Fibroblast of lung (primary cell): ENCODE measurements at regions not wholly inside any gene's neighbourhood (a gene's known extent, or its start where the extent isn't known, plus 50 kb on each side); places are given as distances from the start of the nearest gene placed in this dataset.

Source experiments
- DNase-seq, 2 donors: peaks; one replicate each; pipeline versions ENCODE4 v3.0.0 to v3.0.0-alpha.2; 2010; ENCODE audit warnings: low read depth in 2 of 2
- H2AFZ ChIP-seq: 2 replicates; pipeline ENCODE4 v1.5.1; 2012; ENCODE audit warnings: low read length, control low read depth, inconsistent platforms
- H3K27ac ChIP-seq: 2 replicates; pipeline ENCODE4 v1.5.1; 2011; ENCODE audit warnings: low read length, control low read depth; ENCODE audit not compliant: insufficient read depth
- H3K27me3 ChIP-seq: 2 replicates; pipeline ENCODE4 v1.5.1; 2011; ENCODE audit warnings: mild to moderate bottlenecking, low read length; ENCODE audit not compliant: control insufficient read depth, insufficient read depth
- H3K36me3 ChIP-seq: 2 replicates; pipeline ENCODE4 v1.5.1; 2011; ENCODE audit warnings: low read length; ENCODE audit not compliant: control insufficient read depth, insufficient read depth
- H3K4me1 ChIP-seq: 2 replicates; pipeline ENCODE4 v1.5.1; 2011; ENCODE audit warnings: low read length; ENCODE audit not compliant: control insufficient read depth, insufficient read depth; ENCODE audit errors: extremely low read depth
- H3K4me2 ChIP-seq: 2 replicates; pipeline ENCODE4 v1.5.1; 2011; ENCODE audit warnings: low read length, control low read depth; ENCODE audit not compliant: insufficient read depth; ENCODE audit errors: extremely low read depth
- H3K4me3 ChIP-seq, 4 experiments: fragments of 200-600 bp in 1 of 4; sonication (generic) in 1 of 4; replicated peaks in 1 of 4; 2 replicates each; pipeline ENCODE4 v1.5.1; 2011 to 2016; ENCODE audit warnings: low read length in 4 of 4, low read depth in 3 of 4, mild to moderate bottlenecking in 3 of 4, control low read depth in 2 of 4, inconsistent platforms in 1 of 4, mixed read lengths in 1 of 4; ENCODE audit not compliant: insufficient read depth in 1 of 4; ENCODE audit errors: control extremely low read depth in 1 of 4
- H3K79me2 ChIP-seq: 2 replicates; pipeline ENCODE4 v1.5.1; 2012; ENCODE audit warnings: mild to moderate bottlenecking, low read length, inconsistent platforms; ENCODE audit not compliant: control insufficient read depth, insufficient read depth
- H3K9ac ChIP-seq: 2 replicates; pipeline ENCODE4 v1.5.1; 2011; ENCODE audit warnings: mild to moderate bottlenecking, low read length, control low read depth; ENCODE audit not compliant: insufficient read depth
- H3K9me3 ChIP-seq: 2 replicates; pipeline ENCODE4 v1.5.1; 2012; ENCODE audit warnings: low read depth, low read length; ENCODE audit not compliant: control insufficient read depth, insufficient read depth
- H4K20me1 ChIP-seq: 2 replicates; pipeline ENCODE4 v1.5.1; 2011; ENCODE audit warnings: low read length; ENCODE audit not compliant: control insufficient read depth, insufficient read depth; ENCODE audit errors: extremely low read depth
- EZH2 ChIP-seq: IDR thresholded peaks from 2 replicates; pipeline ENCODE4 v1.5.1; 2012; ENCODE audit warnings: low read length, control low read depth, mild to moderate bottlenecking; ENCODE audit errors: missing control alignments
- TF ChIP-seq, protein P1 (sequence below), 2 donors: IDR thresholded peaks in 1 of 2; conservative IDR thresholded peaks in 1 of 2; 1 replicate in 1 of 2; 2 replicates in 1 of 2; pipeline ENCODE4 v1.5.1; 2011 to 2012; ENCODE audit warnings: low read length in 2 of 2, control low read depth in 1 of 2, inconsistent platforms in 1 of 2, low read depth in 1 of 2, mild to moderate bottlenecking in 1 of 2

GRCh38 chr3:187795207-187795960, 50.1 kb upstream of the BCL6 start:
- Histone ChIP-seq H3K27me3 (peaks cover 2% of the 10 kb centered on the region), H2AFZ (no peak overlapping the region), H3K9ac (no peak overlapping the region), H4K20me1 (no peaks in the 10 kb centered on the region), H3K4me3 (no peak overlapping the region), H3K36me3 (no peaks in the 10 kb centered on the region), H3K79me2 (no peaks in the 10 kb centered on the region), H3K4me2 (no peak overlapping the region), H3K27ac (no peak overlapping the region), H3K9me3 (no peaks in the 10 kb centered on the region), H3K4me1 (no peaks in the 10 kb centered on the region)
- DNase-seq: no peak
- TF ChIP-seq, protein P1, sequence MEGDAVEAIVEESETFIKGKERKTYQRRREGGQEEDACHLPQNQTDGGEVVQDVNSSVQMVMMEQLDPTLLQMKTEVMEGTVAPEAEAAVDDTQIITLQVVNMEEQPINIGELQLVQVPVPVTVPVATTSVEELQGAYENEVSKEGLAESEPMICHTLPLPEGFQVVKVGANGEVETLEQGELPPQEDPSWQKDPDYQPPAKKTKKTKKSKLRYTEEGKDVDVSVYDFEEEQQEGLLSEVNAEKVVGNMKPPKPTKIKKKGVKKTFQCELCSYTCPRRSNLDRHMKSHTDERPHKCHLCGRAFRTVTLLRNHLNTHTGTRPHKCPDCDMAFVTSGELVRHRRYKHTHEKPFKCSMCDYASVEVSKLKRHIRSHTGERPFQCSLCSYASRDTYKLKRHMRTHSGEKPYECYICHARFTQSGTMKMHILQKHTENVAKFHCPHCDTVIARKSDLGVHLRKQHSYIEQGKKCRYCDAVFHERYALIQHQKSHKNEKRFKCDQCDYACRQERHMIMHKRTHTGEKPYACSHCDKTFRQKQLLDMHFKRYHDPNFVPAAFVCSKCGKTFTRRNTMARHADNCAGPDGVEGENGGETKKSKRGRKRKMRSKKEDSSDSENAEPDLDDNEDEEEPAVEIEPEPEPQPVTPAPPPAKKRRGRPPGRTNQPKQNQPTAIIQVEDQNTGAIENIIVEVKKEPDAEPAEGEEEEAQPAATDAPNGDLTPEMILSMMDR (conservative IDR thresholded peaks at IDR 0.05 in 1 of 2, IDR thresholded peaks at IDR 0.05 in 1 of 2; ENCODE audit: low read depth in 1 of 2, low read length in 2 of 2): no peak
- TF ChIP-seq EZH2: no peak

DNA sequence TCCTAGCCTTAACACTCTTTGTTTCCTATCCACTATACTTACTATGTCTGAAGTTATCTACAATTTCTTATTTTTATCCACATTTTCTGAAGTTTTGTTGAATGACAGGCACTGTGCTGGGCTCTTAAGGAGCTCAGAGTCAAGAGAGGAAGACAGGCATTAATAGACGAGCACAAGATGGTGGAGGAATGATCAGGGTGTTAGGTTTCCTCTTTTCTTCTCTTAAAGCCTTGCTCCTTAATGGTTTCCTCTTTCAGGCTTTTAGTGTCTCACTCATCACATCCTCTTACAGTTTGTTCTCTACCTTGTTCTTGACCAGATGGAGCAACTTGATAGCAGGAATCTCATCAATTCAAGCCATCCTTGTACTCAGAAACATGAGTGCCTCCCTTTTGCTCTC, 52.9 kb upstream of the BCL6 start:
- Histone ChIP-seq H3K79me2 (no peaks in the 10 kb centered on the region), H3K4me2 (no peak overlapping the region), H4K20me1 (no peaks in the 10 kb centered on the region), H2AFZ (no peak overlapping the region), H3K4me3 (no peak overlapping the region), H3K9me3 (no peaks in the 10 kb centered on the region), H3K27ac (no peak overlapping the region), H3K4me1 (no peaks in the 10 kb centered on the region), H3K27me3 (peaks cover 2% of the 10 kb centered on the region), H3K36me3 (no peaks in the 10 kb centered on the region), H3K9ac (no peak overlapping the region)
- DNase-seq: no peak
- TF ChIP-seq, protein P1 (conservative IDR thresholded peaks at IDR 0.05 in 1 of 2, IDR thresholded peaks at IDR 0.05 in 1 of 2; ENCODE audit: low read depth in 1 of 2, low read length in 2 of 2): no peak
- no peak for TF ChIP-seq EZH2

DNA sequence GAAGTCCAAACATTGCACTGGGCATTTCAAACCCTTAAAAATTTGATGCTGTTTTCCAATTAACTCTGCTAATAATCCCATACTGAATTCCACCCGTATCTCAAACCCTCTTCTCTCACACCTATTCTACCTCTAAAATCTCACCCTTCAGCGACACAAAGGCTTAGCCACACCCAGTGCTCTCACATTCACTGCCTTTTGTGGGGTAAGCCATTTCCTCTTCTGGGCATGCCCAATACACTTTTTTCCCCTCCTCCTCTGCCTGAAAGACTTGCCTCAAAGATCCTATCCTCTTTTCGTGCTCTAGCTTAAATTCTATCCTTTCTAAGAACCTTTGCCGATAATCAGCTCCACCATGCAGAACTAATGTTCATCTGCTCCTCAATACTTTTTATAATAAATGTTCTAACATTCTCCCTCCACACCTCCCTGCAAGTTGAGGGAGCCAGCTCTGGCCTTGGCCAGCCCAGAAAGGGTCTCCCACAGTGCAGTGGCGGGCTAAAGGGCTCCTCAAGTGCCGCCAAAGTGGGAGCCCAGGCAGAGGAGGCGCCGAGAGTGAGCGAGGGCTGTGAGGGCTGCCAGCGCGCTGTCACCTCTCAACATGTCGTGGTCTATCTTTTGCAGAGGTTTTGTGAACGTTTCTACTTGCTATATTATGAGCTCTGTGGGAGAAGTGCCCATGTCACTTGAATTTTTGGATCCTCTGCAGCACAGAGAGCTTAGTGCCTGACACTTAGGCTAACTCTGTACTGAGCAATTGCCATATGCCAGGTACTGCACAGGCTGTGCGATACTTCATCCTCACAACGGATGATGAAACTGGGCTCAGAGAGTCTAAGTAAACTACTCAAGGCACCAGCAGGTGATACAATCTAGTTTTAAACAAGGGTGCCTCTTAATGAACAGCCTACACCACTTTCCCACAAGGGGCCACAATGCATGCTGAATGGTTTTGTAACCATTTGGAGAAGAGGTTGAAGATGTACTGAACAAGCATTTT, 53.6 kb upstream of the BCL6 start:
- Histone ChIP-seq H4K20me1 (no peaks in the 10 kb centered on the region), H2AFZ (no peak overlapping the region), H3K27me3 (peaks cover 2% of the 10 kb centered on the region), H3K27ac (no peak overlapping the region), H3K4me1 (no peaks in the 10 kb centered on the region), H3K4me2 (no peak overlapping the region), H3K36me3 (no peaks in the 10 kb centered on the region), H3K79me2 (no peaks in the 10 kb centered on the region), H3K9me3 (no peaks in the 10 kb centered on the region), H3K9ac (no peak overlapping the region), H3K4me3 (no peak overlapping the region)
- DNase-seq: no peak
- no peak for TF ChIP-seq EZH2
- TF ChIP-seq, protein P1 (conservative IDR thresholded peaks at IDR 0.05 in 1 of 2, IDR thresholded peaks at IDR 0.05 in 1 of 2; ENCODE audit: low read depth in 1 of 2, low read length in 2 of 2): no peak
